ENCODE measurements at regions not wholly inside any gene's neighbourhood (a gene's known extent, or its start where the extent isn't known, plus 50 kb on each side); places are given as distances from the start of the nearest gene placed in this dataset.

DNA sequence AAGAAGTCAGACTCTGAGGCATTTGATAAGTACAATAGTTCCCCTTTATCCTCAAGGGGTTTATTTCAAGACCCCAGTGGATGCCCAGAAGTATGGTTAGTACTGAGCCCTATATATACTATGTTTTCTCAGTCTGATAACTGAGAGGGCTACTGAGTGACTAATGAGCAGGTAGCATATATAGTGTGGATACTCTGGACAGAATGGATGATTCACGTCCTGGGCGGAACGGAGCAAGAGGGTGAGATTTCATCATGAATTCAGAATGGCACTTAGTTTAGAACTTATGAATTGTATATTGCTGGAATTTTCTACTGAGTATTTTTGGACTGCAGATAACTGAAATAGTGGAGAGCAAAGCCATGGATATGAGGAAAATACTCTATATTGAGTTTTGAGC lies 457.6 kb downstream of the PLK2 start:
- Mint-ChIP-seq H3K27me3 (peaks cover 3% of the 10 kb centered on the region), H3K9me3 (ENCODE audit: insufficient read depth) (no peaks in the 10 kb centered on the region), H3K4me1 (no peaks in the 10 kb centered on the region), H3K4me3 (no peak overlapping the region), H3K27ac (no peak overlapping the region)
- Histone ChIP-seq H3K79me2 (ENCODE audit: control insufficient read depth, insufficient read depth, low read length) (no peaks in the 10 kb centered on the region), H3K4me3 (ENCODE audit: control extremely low read depth in 1 of 5, extremely low read depth in 1 of 5, insufficient read depth in 1 of 5, low read depth in 2 of 5, low read length in 4 of 5) (no peak overlapping the region), H3K4me2 (replicated peaks; ENCODE audit: low read depth, low read length, poor library complexity, severe bottlenecking) (no peak overlapping the region), H3K36me3 (replicated peaks in 1 of 2; ENCODE audit: control extremely low read depth in 1 of 2, control insufficient read depth in 1 of 2, extremely low read depth in 1 of 2, insufficient read depth in 2 of 2, low read length in 1 of 2) (no peaks in the 10 kb centered on the region), H3K27ac (ENCODE audit: low read length in 2 of 2) (no peak overlapping the region), H3K9me3 (ENCODE audit: control extremely low read depth in 1 of 3, control insufficient read depth in 2 of 3, insufficient read depth in 1 of 3, low read length in 2 of 3) (no peaks in the 10 kb centered on the region), H4K20me1 (ENCODE audit: control insufficient read depth, insufficient read depth, low read length, poor library complexity, severe bottlenecking) (no peaks in the 10 kb centered on the region), H2AFZ (ENCODE audit: insufficient read depth, low read depth, low read length, poor library complexity, severe bottlenecking) (no peak overlapping the region), H3K27me3 (replicated peaks in 1 of 4; ENCODE audit: control extremely low read depth in 1 of 4, control insufficient read depth in 3 of 4, insufficient read depth in 4 of 4, low read length in 3 of 4) (no peaks in the 10 kb centered on the region), H3K9ac (ENCODE audit: low read length) (no peak overlapping the region), H3K4me1 (ENCODE audit: control insufficient read depth in 2 of 2, insufficient read depth in 2 of 2, low read length in 2 of 2) (no peaks in the 10 kb centered on the region)
- POLR2A ChIA-PET: no interaction called here
- DNase-seq: no peak
- WGBS (ENCODE audit: insufficient coverage): 81% methylated on average over 3 of the region's 3 CpGs
- CTCF ChIA-PET: no interaction called here
- TF ChIP-seq, protein P1, sequence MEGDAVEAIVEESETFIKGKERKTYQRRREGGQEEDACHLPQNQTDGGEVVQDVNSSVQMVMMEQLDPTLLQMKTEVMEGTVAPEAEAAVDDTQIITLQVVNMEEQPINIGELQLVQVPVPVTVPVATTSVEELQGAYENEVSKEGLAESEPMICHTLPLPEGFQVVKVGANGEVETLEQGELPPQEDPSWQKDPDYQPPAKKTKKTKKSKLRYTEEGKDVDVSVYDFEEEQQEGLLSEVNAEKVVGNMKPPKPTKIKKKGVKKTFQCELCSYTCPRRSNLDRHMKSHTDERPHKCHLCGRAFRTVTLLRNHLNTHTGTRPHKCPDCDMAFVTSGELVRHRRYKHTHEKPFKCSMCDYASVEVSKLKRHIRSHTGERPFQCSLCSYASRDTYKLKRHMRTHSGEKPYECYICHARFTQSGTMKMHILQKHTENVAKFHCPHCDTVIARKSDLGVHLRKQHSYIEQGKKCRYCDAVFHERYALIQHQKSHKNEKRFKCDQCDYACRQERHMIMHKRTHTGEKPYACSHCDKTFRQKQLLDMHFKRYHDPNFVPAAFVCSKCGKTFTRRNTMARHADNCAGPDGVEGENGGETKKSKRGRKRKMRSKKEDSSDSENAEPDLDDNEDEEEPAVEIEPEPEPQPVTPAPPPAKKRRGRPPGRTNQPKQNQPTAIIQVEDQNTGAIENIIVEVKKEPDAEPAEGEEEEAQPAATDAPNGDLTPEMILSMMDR (IDR thresholded peaks at IDR 0.05): no peak
- TF ChIP-seq EZH2 (IDR thresholded peaks at IDR 0.05; ENCODE audit: borderline replicate concordance, insufficient read depth, low read depth, low read length, poor library complexity, severe bottlenecking): no peak
- intact Hi-C loops (cut with micrococcal nuclease): no loop called here
- ATAC-seq (ENCODE audit: low read depth): no peak

DNA sequence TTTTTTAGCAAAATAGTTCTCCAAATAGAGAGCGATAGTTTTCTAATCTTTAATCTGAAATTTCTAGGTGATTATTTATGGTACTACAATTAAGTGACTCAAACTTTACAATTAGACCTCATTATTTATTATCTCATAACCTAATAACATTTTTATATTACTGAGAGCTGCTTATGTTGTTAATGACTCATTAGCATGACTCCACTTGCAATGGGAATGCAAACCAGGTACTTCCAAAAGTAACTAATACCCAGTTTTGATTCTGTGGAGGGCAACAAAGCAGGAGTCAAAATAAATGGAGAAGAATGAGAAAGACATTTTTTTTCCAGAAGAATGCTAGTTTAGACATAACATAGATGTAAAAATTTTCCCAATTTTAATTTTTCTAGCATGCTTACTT lies 466.0 kb downstream of the PLK2 start:
- no peaks in the 10 kb centered on the region for H3K36me3 ChIP-seq (replicated peaks in 1 of 2; ENCODE audit: control extremely low read depth in 1 of 2, control insufficient read depth in 1 of 2, extremely low read depth in 1 of 2, insufficient read depth in 2 of 2, low read length in 1 of 2)
- Mint-ChIP-seq H3K27me3 (peaks cover 9% of the 10 kb centered on the region), H3K4me1 (no peaks in the 10 kb centered on the region), H3K27ac (no peak overlapping the region), H3K9me3 (ENCODE audit: insufficient read depth) (no peaks in the 10 kb centered on the region), H3K4me3 (no peak overlapping the region)
- POLR2A ChIA-PET: no interaction called here
- no peaks in the 10 kb centered on the region for H3K4me1 ChIP-seq (ENCODE audit: control insufficient read depth in 2 of 2, insufficient read depth in 2 of 2, low read length in 2 of 2)
- H3K4me3 ChIP-seq (ENCODE audit: control extremely low read depth in 1 of 5, extremely low read depth in 1 of 5, insufficient read depth in 1 of 5, low read depth in 2 of 5, low read length in 4 of 5): no peak overlapping the region
- H3K4me2 ChIP-seq (replicated peaks; ENCODE audit: low read depth, low read length, poor library complexity, severe bottlenecking): no peak overlapping the region
- no peak overlapping the region for H2AFZ ChIP-seq (ENCODE audit: insufficient read depth, low read depth, low read length, poor library complexity, severe bottlenecking)
- H3K27ac ChIP-seq (ENCODE audit: low read length in 2 of 2): no peak overlapping the region
- DNase-seq: no peak
- no peaks in the 10 kb centered on the region for H4K20me1 ChIP-seq (ENCODE audit: control insufficient read depth, insufficient read depth, low read length, poor library complexity, severe bottlenecking)
- H3K27me3 ChIP-seq (replicated peaks in 1 of 4; ENCODE audit: control extremely low read depth in 1 of 4, control insufficient read depth in 3 of 4, insufficient read depth in 4 of 4, low read length in 3 of 4): no peaks in the 10 kb centered on the region
- WGBS (ENCODE audit: insufficient coverage): no CpG with 5 or more reads among the region's 1 CpG
- TF ChIP-seq, protein P1 (IDR thresholded peaks at IDR 0.05): no peak
- no peak for TF ChIP-seq EZH2 (IDR thresholded peaks at IDR 0.05; ENCODE audit: borderline replicate concordance, insufficient read depth, low read depth, low read length, poor library complexity, severe bottlenecking)
- CTCF ChIA-PET: interaction anchor here (0.7 kb wide), 1 partner anchor 17 kb away, joined by 3 read pairs; no protein-coding TSS in a partner anchor
- H3K9ac ChIP-seq (ENCODE audit: low read length): no peak overlapping the region
- no peak for ATAC-seq (ENCODE audit: low read depth)
- no peaks in the 10 kb centered on the region for H3K9me3 ChIP-seq (ENCODE audit: control extremely low read depth in 1 of 3, control insufficient read depth in 2 of 3, insufficient read depth in 1 of 3, low read length in 2 of 3)
- intact Hi-C loops (cut with micrococcal nuclease): no loop called here
- no peaks in the 10 kb centered on the region for H3K79me2 ChIP-seq (ENCODE audit: control insufficient read depth, insufficient read depth, low read length)
